Skeletal muscle satellite cell (primary cell): ENCODE measurements at regions not wholly inside any gene's neighbourhood (a gene's known extent, or its start where the extent isn't known, plus 50 kb on each side); places are given as distances from the start of the nearest gene placed in this dataset.
A peak's percentile ranks its signal among the peaks of the same experiment; 100 is the strongest.
"Not testable (repeated sequence)": the region's sequence is repeated elsewhere in the genome, so short reads cannot be mapped to it uniquely, and the experiment has no call there.

Experiments used
- H3K27me3 ChIP-seq: 2 replicates; pipeline ENCODE4 v1.7.0; 2013; ENCODE audit warnings: low read length; ENCODE audit not compliant: control insufficient read depth, insufficient read depth
- H3K36me3 ChIP-seq: 2 replicates; pipeline ENCODE4 v1.7.0; 2013; ENCODE audit warnings: mild to moderate bottlenecking, control low read depth, low read length; ENCODE audit not compliant: insufficient read depth
- H3K4me1 ChIP-seq: 2 replicates; pipeline ENCODE4 v1.7.0; 2013; ENCODE audit warnings: low read length; ENCODE audit not compliant: control insufficient read depth, insufficient read depth
- H3K4me2 ChIP-seq: 2 replicates; pipeline ENCODE4 v1.7.0; 2013; ENCODE audit warnings: mild to moderate bottlenecking, low read length
- H3K4me3 ChIP-seq: 2 replicates; pipeline ENCODE4 v1.7.0; 2013; ENCODE audit warnings: low read length
- H3K9ac ChIP-seq: 2 replicates; pipeline ENCODE4 v1.7.0; 2013; ENCODE audit warnings: mild to moderate bottlenecking, low read depth, low read length, moderate library complexity
- H3K9me3 ChIP-seq: replicated peaks from 2 replicates; pipeline ENCODE4 v1.7.0; 2013; ENCODE audit warnings: mild to moderate bottlenecking, control low read depth, low read length

GRCh38 chr15:62901087-62901486, 141.5 kb upstream of the TPM1 start:
- Histone ChIP-seq H3K36me3 (no peaks in the 10 kb centered on the region), H3K27me3 (no peaks in the 10 kb centered on the region), H3K4me3 (peak overlapping the region; percentile 21), H3K4me2 (peak overlapping the region; percentile 63), H3K9me3 (no peaks in the 10 kb centered on the region), H3K9ac (peak overlapping the region; percentile 70), H3K4me1 (peaks cover 53% of the 10 kb centered on the region)

GRCh38 chr15:62901909-62902546, 140.5 kb upstream of the TPM1 start:
- no peak overlapping the region for H3K4me2 ChIP-seq
- no peaks in the 10 kb centered on the region for H3K27me3 ChIP-seq
- H3K4me1 ChIP-seq: peaks cover 46% of the 10 kb centered on the region
- no peak overlapping the region for H3K4me3 ChIP-seq
- H3K36me3 ChIP-seq: no peaks in the 10 kb centered on the region
- no peak overlapping the region for H3K9ac ChIP-seq
- H3K9me3 ChIP-seq: no peaks in the 10 kb centered on the region

GRCh38 chr15:62902821-62903220, 139.7 kb upstream of the TPM1 start:
- no peaks in the 10 kb centered on the region for H3K27me3 ChIP-seq
- no peaks in the 10 kb centered on the region for H3K36me3 ChIP-seq
- no peak overlapping the region for H3K4me2 ChIP-seq
- no peak overlapping the region for H3K9ac ChIP-seq
- H3K9me3 ChIP-seq: no peaks in the 10 kb centered on the region
- peaks cover 39% of the 10 kb centered on the region for H3K4me1 ChIP-seq
- no peak overlapping the region for H3K4me3 ChIP-seq

GRCh38 chr15:62903437-62903836, 139.1 kb upstream of the TPM1 start:
- no peaks in the 10 kb centered on the region for H3K9me3 ChIP-seq
- no peak overlapping the region for H3K4me2 ChIP-seq
- H3K4me1 ChIP-seq: peaks cover 33% of the 10 kb centered on the region
- no peak overlapping the region for H3K4me3 ChIP-seq
- H3K36me3 ChIP-seq: no peaks in the 10 kb centered on the region
- H3K27me3 ChIP-seq: no peaks in the 10 kb centered on the region
- no peak overlapping the region for H3K9ac ChIP-seq

- Histone ChIP-seq H3K4me3 (no peak overlapping the region), H3K9ac (no peak overlapping the region), H3K27me3 (no peaks in the 10 kb centered on the region), H3K9me3 (no peaks in the 10 kb centered on the region), H3K36me3 (no peaks in the 10 kb centered on the region), H3K4me1 (peaks cover 24% of the 10 kb centered on the region), H3K4me2 (no peak overlapping the region)
These were observed 138.3 kb upstream of the TPM1 start for GRCh38 chr15:62904041-62904910.

GRCh38 chr15:62906627-62907026, 135.9 kb upstream of the TPM1 start:
- Histone ChIP-seq H3K36me3 (no peaks in the 10 kb centered on the region), H3K4me2 (no peak overlapping the region), H3K9me3 (no peaks in the 10 kb centered on the region), H3K9ac (no peak overlapping the region), H3K4me1 (peaks cover under 1% of the 10 kb centered on the region), H3K4me3 (no peak overlapping the region), H3K27me3 (no peaks in the 10 kb centered on the region)

GRCh38 chr15:62907275-62907674, 135.3 kb upstream of the TPM1 start:
- H3K9me3 ChIP-seq: no peaks in the 10 kb centered on the region
- H3K4me2 ChIP-seq: no peak overlapping the region
- H3K4me3 ChIP-seq: no peak overlapping the region
- H3K27me3 ChIP-seq: no peaks in the 10 kb centered on the region
- no peak overlapping the region for H3K9ac ChIP-seq
- H3K36me3 ChIP-seq: no peaks in the 10 kb centered on the region
- no peaks in the 10 kb centered on the region for H3K4me1 ChIP-seq

GRCh38 chr15:62908341-62908740, 134.2 kb upstream of the TPM1 start:
- H3K36me3 ChIP-seq, H3K4me2 ChIP-seq, H3K9ac ChIP-seq, H3K9me3 ChIP-seq, H3K4me3 ChIP-seq, H3K4me1 ChIP-seq, H3K27me3 ChIP-seq: not testable (repeated sequence)

GRCh38 chr15:62909257-62909656, 133.3 kb upstream of the TPM1 start:
- H3K4me3 ChIP-seq: no peak overlapping the region
- no peaks in the 10 kb centered on the region for H3K9me3 ChIP-seq
- H3K4me2 ChIP-seq: no peak overlapping the region
- H3K36me3 ChIP-seq: no peaks in the 10 kb centered on the region
- H3K27me3 ChIP-seq: no peaks in the 10 kb centered on the region
- H3K9ac ChIP-seq: no peak overlapping the region
- peaks cover 3% of the 10 kb centered on the region for H3K4me1 ChIP-seq

GRCh38 chr15:62912282-62912681, 130.3 kb upstream of the TPM1 start:
- Histone ChIP-seq H3K4me1 (peaks cover 3% of the 10 kb centered on the region), H3K9ac (no peak overlapping the region), H3K4me2 (no peak overlapping the region), H3K36me3 (no peaks in the 10 kb centered on the region), H3K9me3 (no peaks in the 10 kb centered on the region), H3K27me3 (no peaks in the 10 kb centered on the region), H3K4me3 (no peak overlapping the region)

- H3K36me3 ChIP-seq: no peaks in the 10 kb centered on the region
- H3K9me3 ChIP-seq: no peaks in the 10 kb centered on the region
- no peak overlapping the region for H3K4me3 ChIP-seq
- no peak overlapping the region for H3K4me2 ChIP-seq
- no peak overlapping the region for H3K9ac ChIP-seq
- peaks cover 3% of the 10 kb centered on the region for H3K4me1 ChIP-seq
- no peaks in the 10 kb centered on the region for H3K27me3 ChIP-seq
These were observed 129.7 kb upstream of the TPM1 start for GRCh38 chr15:62912808-62913207.

- no peak overlapping the region for H3K4me3 ChIP-seq
- no peak overlapping the region for H3K4me2 ChIP-seq
- H3K4me1 ChIP-seq: peaks cover 3% of the 10 kb centered on the region
- H3K27me3 ChIP-seq: no peaks in the 10 kb centered on the region
- H3K36me3 ChIP-seq: no peaks in the 10 kb centered on the region
- no peak overlapping the region for H3K9ac ChIP-seq
- no peaks in the 10 kb centered on the region for H3K9me3 ChIP-seq
These were observed 129.3 kb upstream of the TPM1 start for GRCh38 chr15:62913246-62913645.
